Esophagus muscularis mucosa (tissue), 4 donors: ENCODE measurements at regions not wholly inside any gene's neighbourhood (a gene's known extent, or its start where the extent isn't known, plus 50 kb on each side); places are given as distances from the start of the nearest gene placed in this dataset.

ENCODE experiments used
- DNase-seq: peaks from one replicate; pipeline ENCODE4 v3.0.0-alpha.2; 2017; ENCODE audit errors: extremely low spot score
- H3K27ac ChIP-seq, 4 donors: fragments of 200-600 bp; sonication (generic); replicated peaks in 1 of 4; 1 replicate in 3 of 4; 2 replicates in 1 of 4; pipeline ENCODE4 v1.5.1; 2016 to 2019; ENCODE audit warnings: mild to moderate bottlenecking in 1 of 4
- H3K27me3 ChIP-seq, 4 donors: fragments of 200-600 bp; sonication (generic); one replicate each; pipeline versions ENCODE4 v1.5.1 to v1.6.0; 2016 to 2019
- H3K36me3 ChIP-seq, 4 donors: fragments of 200-600 bp; sonication (generic); one replicate each; pipeline ENCODE4 v1.5.1; 2016 to 2019
- H3K4me1 ChIP-seq, 4 donors: fragments of 200-600 bp; sonication (generic); one replicate each; pipeline ENCODE4 v1.5.1; 2016 to 2019
- H3K4me3 ChIP-seq, 4 donors: fragments of 200-600 bp; sonication (generic); 1 replicate in 2 of 4; 2 replicates in 2 of 4; pipeline ENCODE4 v1.5.1; 2016 to 2019; ENCODE audit warnings: mild to moderate bottlenecking in 4 of 4, moderate library complexity in 1 of 4
- H3K9me3 ChIP-seq, 4 donors: fragments of 200-600 bp; sonication (generic); 1 replicate in 3 of 4; 2 replicates in 1 of 4; pipeline ENCODE4 v1.5.1; 2016 to 2019
- CTCF ChIP-seq, 3 experiments: fragments of 200-600 bp in 2 of 3; fragments of 450-650 bp in 1 of 3; sonication (generic) in 2 of 3; IDR thresholded peaks; one replicate each; pipeline ENCODE4 v1.5.1; 2017 to 2019; ENCODE audit warnings: antibody characterized with exemption in 3 of 3, mild to moderate bottlenecking in 2 of 3, moderate library complexity in 1 of 3
- EP300 ChIP-seq: sonication (generic); formaldehyde crosslinking; IDR thresholded peaks from one replicate; pipeline ENCODE4 v1.6.1; 2017; ENCODE audit warnings: antibody characterized with exemption
- POLR2A ChIP-seq: fragments of 450-650 bp; IDR thresholded peaks from one replicate; pipeline ENCODE4 v1.6.1; 2017; ENCODE audit warnings: antibody characterized with exemption, moderate library complexity, mild to moderate bottlenecking, low read depth
- POLR2AphosphoS5 ChIP-seq, 2 donors: sonication (generic); formaldehyde crosslinking; IDR thresholded peaks; one replicate each; pipeline ENCODE4 v1.6.1; 2017; ENCODE audit warnings: antibody characterized with exemption in 2 of 2
- WGBS: methylation state at CpG from one replicate; pipeline ENCODE4 v1.1.5; 2018; 5-methylcytosine and 5-hydroxymethylcytosine counted together
- intact Hi-C: fragments of 100-400 bp; cut with DNase I; formaldehyde crosslinking; loops from one replicate; pipeline ENCODE4 v1.15.1; 2023

GRCh38 chr3:132953683-132954082 lies 84.5 kb upstream of the TMEM108 start:
- no peak overlapping the region for H3K27ac ChIP-seq
- TF ChIP-seq POLR2AphosphoS5 (IDR thresholded peaks at IDR 0.05) = no peak
- no peak for TF ChIP-seq CTCF (IDR thresholded peaks at IDR 0.05)
- no peak for TF ChIP-seq POLR2A
- no peaks in the 10 kb centered on the region for H3K9me3 ChIP-seq
- no peak overlapping the region for H3K4me3 ChIP-seq
- 82% methylated on average over 1 of the region's 1 CpG for WGBS
- DNase-seq = no peak
- intact Hi-C loops = no loop called here
- no peaks in the 10 kb centered on the region for H3K4me1 ChIP-seq
- H3K36me3 ChIP-seq = no peaks in the 10 kb centered on the region
- H3K27me3 ChIP-seq = no peaks in the 10 kb centered on the region

- TF ChIP-seq CTCF (IDR thresholded peaks at IDR 0.05) = no peak
- no peak for TF ChIP-seq EP300
- no peak for TF ChIP-seq POLR2A
- TF ChIP-seq POLR2AphosphoS5 (IDR thresholded peaks at IDR 0.05) = no peak
- no peaks in the 10 kb centered on the region for H3K27me3 ChIP-seq
- no peaks in the 10 kb centered on the region for H3K4me1 ChIP-seq
- WGBS = 85% methylated on average over 1 of the region's 1 CpG
- no peak overlapping the region for H3K27ac ChIP-seq
- H3K4me3 ChIP-seq = no peak overlapping the region
- H3K9me3 ChIP-seq = no peaks in the 10 kb centered on the region
- intact Hi-C loops = no loop called here
- DNase-seq = no peak
- no peaks in the 10 kb centered on the region for H3K36me3 ChIP-seq
Measured at GRCh38 chr3:132927896-132928295, 110.3 kb upstream of the TMEM108 start.

GRCh38 chr3:132926098-132926497 lies 112.1 kb upstream of the TMEM108 start:
- 79% methylated on average over 2 of the region's 2 CpGs for whole genome bisulfite sequencing
- H3K4me3 ChIP-seq = no peak overlapping the region
- no peaks in the 10 kb centered on the region for H3K36me3 ChIP-seq
- H3K27me3 ChIP-seq = no peaks in the 10 kb centered on the region
- H3K9me3 ChIP-seq = no peaks in the 10 kb centered on the region
- H3K27ac ChIP-seq = no peak overlapping the region
- no peak for DNase-seq
- intact Hi-C loops = no loop called here
- TF ChIP-seq CTCF (IDR thresholded peaks at IDR 0.05) = no peak
- no peak for TF ChIP-seq POLR2A
- no peak for TF ChIP-seq EP300
- TF ChIP-seq POLR2AphosphoS5 (IDR thresholded peaks at IDR 0.05) = no peak
- no peaks in the 10 kb centered on the region for H3K4me1 ChIP-seq

- intact Hi-C loops = no loop called here
- H3K9me3 ChIP-seq = no peaks in the 10 kb centered on the region
- H3K27ac ChIP-seq = no peak overlapping the region
- no peak overlapping the region for H3K4me3 ChIP-seq
- DNase-seq = no peak
- TF ChIP-seq EP300 (no peak), POLR2AphosphoS5 (IDR thresholded peaks at IDR 0.05) (no peak), POLR2A (no peak), CTCF (IDR thresholded peaks at IDR 0.05) (no peak)
- no peaks in the 10 kb centered on the region for H3K27me3 ChIP-seq
- WGBS = 90% methylated on average over 4 of the region's 4 CpGs
- no peaks in the 10 kb centered on the region for H3K4me1 ChIP-seq
- no peaks in the 10 kb centered on the region for H3K36me3 ChIP-seq
Measured at GRCh38 chr3:132925256-132925930, 112.8 kb upstream of the TMEM108 start.

- DNase-seq = no peak
- 85% methylated on average over 1 of the region's 1 CpG for WGBS
- TF ChIP-seq CTCF (IDR thresholded peaks at IDR 0.05) (no peak), EP300 (no peak), POLR2A (no peak), POLR2AphosphoS5 (IDR thresholded peaks at IDR 0.05) (no peak)
- Histone ChIP-seq H3K27me3 (no peaks in the 10 kb centered on the region), H3K4me3 (no peak overlapping the region), H3K36me3 (no peaks in the 10 kb centered on the region), H3K27ac (no peak overlapping the region), H3K9me3 (no peaks in the 10 kb centered on the region), H3K4me1 (no peaks in the 10 kb centered on the region)
- intact Hi-C loops = no loop called here
Measured at GRCh38 chr3:132916096-132916495, 122.1 kb upstream of the TMEM108 start.
